Endothelial cell of umbilical vein (primary cell): ENCODE measurements at regions not wholly inside any gene's neighbourhood (a gene's known extent, or its start where the extent isn't known, plus 50 kb on each side); places are given as distances from the start of the nearest gene placed in this dataset.

Source experiments
- BruUV-seq: library from RNA; stranded (reverse); fragments of 400-500 nt; replicated peaks from 2 replicates; lab custom pipeline; 2021; lab: Mats Ljungman, UMichigan
- CTCF ChIA-PET: fragments of 300-600, 350-600 bp; sonication (Branson Sonifier 250); formaldehyde crosslinking; loops from one replicate; lab custom pipeline; 2021; ENCODE audit warnings: antibody characterized with exemption, inconsistent platforms; lab: Charles Lee
- POLR2A ChIA-PET: fragments of 300-600, 350-600 bp; sonication (Branson Sonifier 250); formaldehyde crosslinking; loops from one replicate; lab custom pipeline; 2021; ENCODE audit warnings: antibody characterized with exemption, inconsistent platforms; lab: Charles Lee
- DNase-seq: peaks from one replicate; pipeline ENCODE4 v3.0.0-alpha.2; 2011; ENCODE audit warnings: low read depth, low spot score
- FAIRE-seq: peaks from 2 replicates; lab custom pipeline; 2011; peaks lifted over from hg19 to GRCh38; lab: Jason Lieb, UNC
- H2AFZ ChIP-seq: 2 replicates; pipeline ENCODE4 v1.6.0; 2012; ENCODE audit warnings: low read depth, low read length, control low read depth, inconsistent platforms
- H3K27ac ChIP-seq: 2 replicates; pipeline ENCODE4 v1.5.1; 2011; ENCODE audit warnings: low read depth, mild to moderate bottlenecking, control low read depth, low read length, moderate library complexity; ENCODE audit not compliant: insufficient read depth
- H3K27me3 ChIP-seq, 2 experiments: 2 replicates each; pipeline versions ENCODE4 v1.6.0 to v1.6.1; 2011; ENCODE audit warnings: low read length in 2 of 2, mixed read lengths in 1 of 2; ENCODE audit not compliant: control insufficient read depth in 2 of 2, insufficient read depth in 2 of 2
- H3K36me3 ChIP-seq, 2 experiments: 2 replicates in 1 of 2; 3 replicates in 1 of 2; pipeline ENCODE4 v1.5.1; 2011; ENCODE audit warnings: low read length in 2 of 2, mild to moderate bottlenecking in 1 of 2, moderate library complexity in 1 of 2; ENCODE audit not compliant: control insufficient read depth in 2 of 2, insufficient read depth in 2 of 2; ENCODE audit errors: extremely low read depth in 1 of 2
- H3K4me1 ChIP-seq: 3 replicates; pipeline ENCODE4 v1.5.1; 2011; ENCODE audit warnings: mild to moderate bottlenecking, low read length; ENCODE audit not compliant: control insufficient read depth, insufficient read depth; ENCODE audit errors: extremely low read depth
- H3K4me2 ChIP-seq: 2 replicates; pipeline ENCODE4 v1.6.1; 2011; ENCODE audit warnings: low read length, control low read depth, mixed read lengths; ENCODE audit not compliant: insufficient read depth
- H3K4me3 ChIP-seq, 3 experiments: fragments of 200-600 bp in 1 of 3; sonication (generic), shearing (Covaris generic) in 1 of 3; replicated peaks in 1 of 3; 2 replicates each; pipeline ENCODE4 v1.5.1; 2011 to 2016; ENCODE audit warnings: control low read depth in 3 of 3, low read length in 3 of 3, mild to moderate bottlenecking in 2 of 3, inconsistent platforms in 1 of 3, low read depth in 1 of 3, moderate library complexity in 1 of 3; ENCODE audit not compliant: insufficient read depth in 1 of 3
- H3K79me2 ChIP-seq: 2 replicates; pipeline ENCODE4 v1.6.0; 2012; ENCODE audit warnings: low read length, inconsistent platforms; ENCODE audit not compliant: control insufficient read depth, insufficient read depth
- H3K9ac ChIP-seq: replicated peaks from 2 replicates; pipeline ENCODE3; 2011; ENCODE audit warnings: low read length, control low read depth; ENCODE audit not compliant: insufficient read depth; ENCODE audit errors: extremely low read depth
- H3K9me1 ChIP-seq: replicated peaks from 3 replicates; pipeline ENCODE4 v1.6.0; 2011; ENCODE audit warnings: mild to moderate bottlenecking, low read length; ENCODE audit not compliant: control insufficient read depth, insufficient read depth; ENCODE audit errors: extremely low read depth
- H3K9me3 ChIP-seq: replicated peaks from 2 replicates; pipeline ENCODE4 v1.5.1; 2012; ENCODE audit warnings: low read length, inconsistent platforms; ENCODE audit not compliant: control insufficient read depth, insufficient read depth
- H4K20me1 ChIP-seq: replicated peaks from 2 replicates; pipeline ENCODE3; 2011; ENCODE audit warnings: mild to moderate bottlenecking, low read length; ENCODE audit not compliant: control insufficient read depth, insufficient read depth; ENCODE audit errors: extremely low read depth
- FOS ChIP-seq: IDR thresholded peaks from 2 replicates; pipeline ENCODE4 v1.6.1; 2011; ENCODE audit warnings: mild to moderate bottlenecking, low read length, moderate library complexity, borderline replicate concordance; ENCODE audit not compliant: insufficient read depth
- GATA2 ChIP-seq: IDR thresholded peaks from 2 replicates; pipeline ENCODE4 v1.7.0; 2011; ENCODE audit warnings: low read depth, mild to moderate bottlenecking, moderate library complexity, mixed read lengths, low read length; ENCODE audit not compliant: insufficient read length, insufficient read depth
- MYC ChIP-seq: IDR thresholded peaks from one replicate; pipeline ENCODE4 v1.6.1; 2011; ENCODE audit warnings: mild to moderate bottlenecking, low read depth, low read length
- POLR2A ChIP-seq: IDR thresholded peaks from 2 replicates; pipeline ENCODE4 v1.6.1; 2012; ENCODE audit warnings: low read depth, mild to moderate bottlenecking, control low read depth, low read length
- POLR2AphosphoS5 ChIP-seq: IDR thresholded peaks from 2 replicates; pipeline ENCODE4 v1.6.1; 2012; ENCODE audit warnings: low read depth, mild to moderate bottlenecking, control low read depth, low read length, moderate library complexity; ENCODE audit not compliant: insufficient read depth
- dilution Hi-C: fragments of 300-500 bp; cut with MboI; formaldehyde crosslinking; loops from one replicate; pipeline ENCODE4 v1.15.0; 2019; ENCODE audit warnings: low sequenced_read_pairs; ENCODE audit not compliant: extremely low pct_ligation_motif_present
- intact Hi-C: fragments of 100-400 bp; cut with micrococcal nuclease; formaldehyde crosslinking; loops from one replicate; pipeline ENCODE4 v1.10.0; 2022
- TF ChIP-seq, protein P1 (sequence below): IDR thresholded peaks from 2 replicates; pipeline ENCODE4 v1.6.1; 2011; ENCODE audit not compliant: insufficient read depth, insufficient read length
- TF ChIP-seq, protein P2 (sequence below), 2 donors: IDR thresholded peaks; 1 replicate in 1 of 2; 2 replicates in 1 of 2; pipeline ENCODE4 v1.5.1; 2011; ENCODE audit warnings: low read length in 2 of 2, mild to moderate bottlenecking in 2 of 2, moderate library complexity in 2 of 2, control low read depth in 1 of 2, inconsistent platforms in 1 of 2, low read depth in 1 of 2; ENCODE audit not compliant: insufficient read depth in 1 of 2; ENCODE audit errors: extremely low read depth in 1 of 2

DNA sequence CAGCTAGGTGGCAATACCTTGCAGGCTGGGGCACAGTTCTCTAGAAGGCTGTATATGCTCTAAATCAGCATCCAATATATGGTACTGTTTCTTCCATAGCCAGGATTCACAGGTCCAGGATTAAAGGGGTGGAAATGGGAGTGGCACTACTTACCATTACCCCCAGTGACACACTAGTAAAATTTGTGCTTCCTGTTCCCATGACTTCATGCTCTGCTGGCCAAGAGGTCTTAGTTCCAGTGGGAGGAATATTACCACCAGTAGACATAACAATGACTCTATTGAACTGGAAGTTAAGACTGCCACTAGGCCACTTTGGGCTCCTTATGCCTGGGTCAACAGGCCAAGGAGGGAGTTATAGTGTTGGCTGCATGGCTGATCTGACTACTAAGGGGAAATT, 174.3 kb upstream of the TNFAIP3 start:
- CTCF ChIA-PET: no interaction called here
- POLR2A ChIA-PET: no interaction called here
- Histone ChIP-seq H3K9me3 (no peaks in the 10 kb centered on the region), H3K4me2 (no peak overlapping the region), H3K27me3 (no peaks in the 10 kb centered on the region), H3K79me2 (no peaks in the 10 kb centered on the region), H3K9me1 (no peaks in the 10 kb centered on the region), H3K36me3 (no peaks in the 10 kb centered on the region), H3K4me1 (peaks cover 13% of the 10 kb centered on the region), H4K20me1 (no peaks in the 10 kb centered on the region), H2AFZ (no peak overlapping the region), H3K27ac (no peak overlapping the region), H3K9ac (no peak overlapping the region), H3K4me3 (no peak overlapping the region)
- no peak for TF ChIP-seq GATA2
- TF ChIP-seq, protein P1, sequence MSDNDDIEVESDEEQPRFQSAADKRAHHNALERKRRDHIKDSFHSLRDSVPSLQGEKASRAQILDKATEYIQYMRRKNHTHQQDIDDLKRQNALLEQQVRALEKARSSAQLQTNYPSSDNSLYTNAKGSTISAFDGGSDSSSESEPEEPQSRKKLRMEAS: no peak
- no peak for TF ChIP-seq POLR2AphosphoS5
- no peak for TF ChIP-seq MYC
- TF ChIP-seq, protein P2, sequence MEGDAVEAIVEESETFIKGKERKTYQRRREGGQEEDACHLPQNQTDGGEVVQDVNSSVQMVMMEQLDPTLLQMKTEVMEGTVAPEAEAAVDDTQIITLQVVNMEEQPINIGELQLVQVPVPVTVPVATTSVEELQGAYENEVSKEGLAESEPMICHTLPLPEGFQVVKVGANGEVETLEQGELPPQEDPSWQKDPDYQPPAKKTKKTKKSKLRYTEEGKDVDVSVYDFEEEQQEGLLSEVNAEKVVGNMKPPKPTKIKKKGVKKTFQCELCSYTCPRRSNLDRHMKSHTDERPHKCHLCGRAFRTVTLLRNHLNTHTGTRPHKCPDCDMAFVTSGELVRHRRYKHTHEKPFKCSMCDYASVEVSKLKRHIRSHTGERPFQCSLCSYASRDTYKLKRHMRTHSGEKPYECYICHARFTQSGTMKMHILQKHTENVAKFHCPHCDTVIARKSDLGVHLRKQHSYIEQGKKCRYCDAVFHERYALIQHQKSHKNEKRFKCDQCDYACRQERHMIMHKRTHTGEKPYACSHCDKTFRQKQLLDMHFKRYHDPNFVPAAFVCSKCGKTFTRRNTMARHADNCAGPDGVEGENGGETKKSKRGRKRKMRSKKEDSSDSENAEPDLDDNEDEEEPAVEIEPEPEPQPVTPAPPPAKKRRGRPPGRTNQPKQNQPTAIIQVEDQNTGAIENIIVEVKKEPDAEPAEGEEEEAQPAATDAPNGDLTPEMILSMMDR (IDR thresholded peaks at IDR 0.05; ENCODE audit: extremely low read depth in 1 of 2, insufficient read depth in 1 of 2, low read depth in 1 of 2, low read length in 2 of 2): no peak
- TF ChIP-seq POLR2A: no peak
- no peak for TF ChIP-seq FOS
- dilution Hi-C loops (no loop called here), intact Hi-C loops (no loop called here)
- DNase-seq (no peak), FAIRE-seq (no peak)
- no TSS peak for BruUV-seq
